Vagina (tissue), 2 donors: ENCODE measurements at regions not wholly inside any gene's neighbourhood (a gene's known extent, or its start where the extent isn't known, plus 50 kb on each side); places are given as distances from the start of the nearest gene placed in this dataset.

Experiments used
- POLR2A ChIP-seq, 2 donors: fragments of 450-650 bp; IDR thresholded peaks; one replicate each; pipeline ENCODE4 v1.6.1; 2017; ENCODE audit warnings: antibody characterized with exemption in 2 of 2, mild to moderate bottlenecking in 2 of 2, moderate library complexity in 2 of 2
- POLR2AphosphoS5 ChIP-seq, 2 donors: sonication (generic); formaldehyde crosslinking; IDR thresholded peaks; one replicate each; pipeline ENCODE4 v1.9.0; 2017; ENCODE audit warnings: antibody characterized with exemption in 2 of 2, mild to moderate bottlenecking in 2 of 2, low read depth in 1 of 2; ENCODE audit not compliant: insufficient read depth in 1 of 2

DNA sequence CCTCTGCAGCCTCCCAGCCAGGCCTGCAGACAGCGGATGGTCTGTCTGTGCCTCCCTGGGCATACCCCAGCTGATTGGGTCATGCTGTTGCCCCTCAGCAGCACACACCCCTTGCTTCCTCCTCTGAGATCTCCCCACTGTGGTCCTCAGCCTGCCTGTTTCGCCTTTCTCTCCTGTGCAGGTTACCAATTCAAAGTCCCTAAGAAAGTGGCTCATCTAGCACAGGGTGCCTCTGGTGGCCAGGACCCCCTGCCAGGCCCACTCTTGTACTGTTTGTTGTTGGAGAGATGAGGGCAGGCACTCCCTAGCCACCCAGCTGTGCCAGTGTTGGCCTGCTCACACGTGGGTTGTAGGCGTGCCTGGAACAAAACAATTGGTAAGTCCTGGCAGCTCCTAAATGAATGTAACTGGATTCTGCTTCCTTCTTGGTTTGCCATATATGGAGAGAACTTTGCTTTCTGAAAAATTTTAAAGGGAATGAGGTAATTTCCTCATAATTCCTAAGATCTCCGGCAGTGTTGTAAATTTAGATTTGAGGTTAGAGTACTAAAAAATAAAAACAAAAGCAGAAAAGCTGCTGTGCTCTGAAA, 213.2 kb upstream of the IL12A start:
- TF ChIP-seq POLR2A (IDR thresholded peaks at IDR 0.05) (no peak), POLR2AphosphoS5 (IDR thresholded peaks at IDR 0.05; ENCODE audit: insufficient read depth in 1 of 2, low read depth in 1 of 2) (peak; percentile 63 to 92)
